SK-N-SH treated with all-trans-retinoic acid at 6 μM for 48 hours (cell line): ENCODE measurements at regions not wholly inside any gene's neighbourhood (a gene's known extent, or its start where the extent isn't known, plus 50 kb on each side); places are given as distances from the start of the nearest gene placed in this dataset.

ENCODE experiments used
- ATAC-seq: fragments of 200-7000 bp; cut with Tn5 transposase; 3 replicates; pipeline ENCODE4 v1.9.1; 2020; ENCODE audit warnings: mild to moderate bottlenecking, moderate library complexity
- ARNTL ChIP-seq: fragments of 450-650 bp; formaldehyde crosslinking; IDR thresholded peaks from 2 replicates; pipeline ENCODE4 v1.5.0; 2020; ENCODE audit warnings: low read depth, mild to moderate bottlenecking, moderate library complexity, borderline replicate concordance
- BACH2 ChIP-seq: fragments of 250-450 bp; sonication (Bioruptor Pico); IDR thresholded peaks from 2 replicates; pipeline ENCODE4 v1.9.0; 2021; ENCODE audit warnings: mild to moderate bottlenecking, borderline replicate concordance
- CSDC2 ChIP-seq: fragments of 250-450 bp; sonication (Bioruptor Pico); IDR thresholded peaks from 2 replicates; pipeline ENCODE4 v1.5.0; 2020; ENCODE audit warnings: mild to moderate bottlenecking, moderate library complexity
- CSRNP3 ChIP-seq: fragments of 250-450 bp; sonication (Bioruptor Pico); IDR thresholded peaks from 2 replicates; pipeline ENCODE4 v1.5.1; 2021; ENCODE audit warnings: mild to moderate bottlenecking, moderate library complexity
- ESRRG ChIP-seq: fragments of 250-450 bp; sonication (Bioruptor Pico); IDR thresholded peaks from 2 replicates; pipeline ENCODE4 v1.6.1; 2021; ENCODE audit warnings: mild to moderate bottlenecking
- POU6F1 ChIP-seq: fragments of 250-450 bp; sonication (Bioruptor Pico); IDR thresholded peaks from 2 replicates; pipeline ENCODE4 v1.8.0; 2021; ENCODE audit warnings: low read depth, mild to moderate bottlenecking, moderate library complexity, borderline replicate concordance
- PPARA ChIP-seq: fragments of 250-450 bp; sonication (Bioruptor Pico); IDR thresholded peaks from 2 replicates; pipeline ENCODE4 v1.5.0; 2020; ENCODE audit warnings: mild to moderate bottlenecking, borderline replicate concordance
- SNAI2 ChIP-seq: fragments of 250-450 bp; sonication (Bioruptor Pico); IDR thresholded peaks from 2 replicates; pipeline ENCODE4 v1.5.0; 2020; ENCODE audit warnings: mild to moderate bottlenecking, moderate library complexity
- TCF4 ChIP-seq: fragments of 250-450 bp; sonication (Bioruptor Pico); IDR thresholded peaks from 2 replicates; pipeline ENCODE4 v1.8.0; 2021; ENCODE audit warnings: mild to moderate bottlenecking, moderate library complexity, borderline replicate concordance
- ZC3H10 ChIP-seq: fragments of 250-450 bp; sonication (Bioruptor Pico); IDR thresholded peaks from 2 replicates; pipeline ENCODE4 v1.5.1; 2021; ENCODE audit warnings: mild to moderate bottlenecking, moderate library complexity
- ZFP3 ChIP-seq: fragments of 250-450 bp; sonication (Bioruptor Pico); IDR thresholded peaks from 2 replicates; pipeline ENCODE4 v1.5.0; 2020; ENCODE audit warnings: mild to moderate bottlenecking, moderate library complexity
- ZFP30 ChIP-seq: fragments of 450-650 bp; formaldehyde crosslinking; IDR thresholded peaks from 2 replicates; pipeline ENCODE4 v1.5.0; 2022; ENCODE audit warnings: mild to moderate bottlenecking, moderate library complexity
- ZNF565 ChIP-seq: fragments of 450-650 bp; formaldehyde crosslinking; conservative IDR thresholded peaks from 2 replicates; pipeline ENCODE4 v1.5.0; 2020; ENCODE audit warnings: low read depth, mild to moderate bottlenecking, moderate library complexity
- ZNF70 ChIP-seq: fragments of 450-650 bp; formaldehyde crosslinking; IDR thresholded peaks from 2 replicates; pipeline ENCODE4 v1.5.0; 2020; ENCODE audit warnings: mild to moderate bottlenecking, moderate library complexity
- TF ChIP-seq, protein P1 (sequence below): fragments of 250-450 bp; sonication (Bioruptor Pico); IDR thresholded peaks from 2 replicates; pipeline ENCODE4 v1.8.0; 2020; ENCODE audit warnings: mild to moderate bottlenecking, moderate library complexity, borderline replicate concordance
- TF ChIP-seq, protein P2 (sequence below): fragments of 250-450 bp; sonication (Bioruptor Pico); IDR thresholded peaks from 2 replicates; pipeline ENCODE4 v1.5.0; 2020; ENCODE audit warnings: mild to moderate bottlenecking, moderate library complexity
- TF ChIP-seq, protein P3 (sequence below): fragments of 250-450 bp; sonication (Bioruptor Pico); IDR thresholded peaks from 2 replicates; pipeline ENCODE4 v1.5.1; 2020; ENCODE audit warnings: low read depth, mild to moderate bottlenecking, moderate library complexity

DNA sequence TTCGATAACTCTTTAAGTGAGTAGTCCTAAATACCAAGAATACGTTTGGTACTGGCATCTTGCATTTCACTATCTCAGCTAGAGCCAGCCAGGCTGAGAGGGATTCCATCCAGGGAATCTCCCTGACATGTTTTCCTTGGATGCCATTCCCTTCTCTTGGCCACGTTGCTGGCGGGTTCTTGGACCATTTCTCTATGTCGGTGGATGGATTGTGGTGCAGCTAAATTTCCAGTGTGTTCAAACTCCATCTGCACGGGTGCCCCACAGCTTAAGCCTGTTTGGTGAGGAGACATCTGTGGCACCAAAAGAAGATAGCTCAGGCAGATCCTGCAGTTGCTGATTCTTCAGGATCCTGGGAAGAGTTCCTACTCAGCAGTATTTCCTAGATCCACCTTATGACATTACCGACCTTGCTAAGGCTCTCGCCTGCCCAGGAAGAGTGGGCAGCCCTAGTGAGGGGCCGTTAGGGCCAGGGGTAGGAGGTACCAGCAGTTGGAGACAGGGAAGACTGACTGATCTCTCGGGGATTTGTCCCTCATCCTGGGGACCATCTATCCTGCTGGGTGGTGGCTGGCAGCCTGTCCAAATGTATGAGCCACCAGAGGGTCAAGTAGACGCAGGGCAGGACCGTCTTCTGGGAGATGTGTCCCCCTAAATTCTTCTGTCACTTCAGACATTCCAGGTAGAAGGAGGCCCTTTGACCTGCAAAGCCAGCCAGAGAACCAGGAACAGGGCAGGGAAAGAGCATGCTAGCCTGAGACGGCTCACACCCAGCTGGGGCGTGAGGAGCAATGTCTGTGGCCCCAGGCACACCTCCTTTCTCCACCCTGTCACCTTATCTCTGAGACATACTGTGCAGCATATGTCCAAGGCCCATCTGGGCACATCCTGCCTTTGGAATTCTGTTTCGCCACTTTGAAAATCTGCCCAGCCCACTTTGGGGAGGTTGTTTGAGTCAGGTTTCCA is 72.6 kb upstream of the CAPRIN2 start:
- TF ChIP-seq ZC3H10 (CRISPR knock-in tag) (no peak), SNAI2 (CRISPR knock-in tag) (no peak), BACH2 (no peak), ZNF70 (CRISPR knock-in tag) (no peak), POU6F1 (no peak), ZFP3 (CRISPR knock-in tag) (no peak)
- TF ChIP-seq, protein P1, sequence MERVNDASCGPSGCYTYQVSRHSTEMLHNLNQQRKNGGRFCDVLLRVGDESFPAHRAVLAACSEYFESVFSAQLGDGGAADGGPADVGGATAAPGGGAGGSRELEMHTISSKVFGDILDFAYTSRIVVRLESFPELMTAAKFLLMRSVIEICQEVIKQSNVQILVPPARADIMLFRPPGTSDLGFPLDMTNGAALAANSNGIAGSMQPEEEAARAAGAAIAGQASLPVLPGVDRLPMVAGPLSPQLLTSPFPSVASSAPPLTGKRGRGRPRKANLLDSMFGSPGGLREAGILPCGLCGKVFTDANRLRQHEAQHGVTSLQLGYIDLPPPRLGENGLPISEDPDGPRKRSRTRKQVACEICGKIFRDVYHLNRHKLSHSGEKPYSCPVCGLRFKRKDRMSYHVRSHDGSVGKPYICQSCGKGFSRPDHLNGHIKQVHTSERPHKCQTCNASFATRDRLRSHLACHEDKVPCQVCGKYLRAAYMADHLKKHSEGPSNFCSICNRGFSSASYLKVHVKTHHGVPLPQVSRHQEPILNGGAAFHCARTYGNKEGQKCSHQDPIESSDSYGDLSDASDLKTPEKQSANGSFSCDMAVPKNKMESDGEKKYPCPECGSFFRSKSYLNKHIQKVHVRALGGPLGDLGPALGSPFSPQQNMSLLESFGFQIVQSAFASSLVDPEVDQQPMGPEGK (CRISPR knock-in tag): no peak
- TF ChIP-seq, protein P2, sequence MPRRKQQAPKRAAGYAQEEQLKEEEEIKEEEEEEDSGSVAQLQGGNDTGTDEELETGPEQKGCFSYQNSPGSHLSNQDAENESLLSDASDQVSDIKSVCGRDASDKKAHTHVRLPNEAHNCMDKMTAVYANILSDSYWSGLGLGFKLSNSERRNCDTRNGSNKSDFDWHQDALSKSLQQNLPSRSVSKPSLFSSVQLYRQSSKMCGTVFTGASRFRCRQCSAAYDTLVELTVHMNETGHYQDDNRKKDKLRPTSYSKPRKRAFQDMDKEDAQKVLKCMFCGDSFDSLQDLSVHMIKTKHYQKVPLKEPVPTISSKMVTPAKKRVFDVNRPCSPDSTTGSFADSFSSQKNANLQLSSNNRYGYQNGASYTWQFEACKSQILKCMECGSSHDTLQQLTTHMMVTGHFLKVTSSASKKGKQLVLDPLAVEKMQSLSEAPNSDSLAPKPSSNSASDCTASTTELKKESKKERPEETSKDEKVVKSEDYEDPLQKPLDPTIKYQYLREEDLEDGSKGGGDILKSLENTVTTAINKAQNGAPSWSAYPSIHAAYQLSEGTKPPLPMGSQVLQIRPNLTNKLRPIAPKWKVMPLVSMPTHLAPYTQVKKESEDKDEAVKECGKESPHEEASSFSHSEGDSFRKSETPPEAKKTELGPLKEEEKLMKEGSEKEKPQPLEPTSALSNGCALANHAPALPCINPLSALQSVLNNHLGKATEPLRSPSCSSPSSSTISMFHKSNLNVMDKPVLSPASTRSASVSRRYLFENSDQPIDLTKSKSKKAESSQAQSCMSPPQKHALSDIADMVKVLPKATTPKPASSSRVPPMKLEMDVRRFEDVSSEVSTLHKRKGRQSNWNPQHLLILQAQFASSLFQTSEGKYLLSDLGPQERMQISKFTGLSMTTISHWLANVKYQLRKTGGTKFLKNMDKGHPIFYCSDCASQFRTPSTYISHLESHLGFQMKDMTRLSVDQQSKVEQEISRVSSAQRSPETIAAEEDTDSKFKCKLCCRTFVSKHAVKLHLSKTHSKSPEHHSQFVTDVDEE (CRISPR knock-in tag): no peak
- ATAC-seq: no peak

DNA sequence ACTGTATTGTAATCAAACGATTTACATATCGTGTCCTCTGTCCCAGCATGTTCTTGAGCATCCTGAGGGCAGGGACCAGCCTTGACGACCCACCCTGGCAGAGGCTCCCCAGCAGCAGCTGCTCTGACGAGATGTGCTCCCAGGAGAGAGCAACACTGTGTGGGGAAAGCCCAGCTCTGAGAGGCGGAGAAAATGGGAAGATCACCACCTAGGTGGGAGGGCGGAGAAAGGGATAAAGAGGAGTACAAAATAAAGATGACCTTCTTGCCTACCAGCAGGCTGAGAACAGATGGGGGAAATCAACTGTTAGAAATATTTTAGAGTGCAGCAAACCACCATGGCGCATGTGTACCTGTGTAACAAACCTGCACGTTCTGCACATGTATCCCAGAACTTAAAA is 71.5 kb upstream of the CAPRIN2 start:
- no peak for ATAC-seq
- TF ChIP-seq ZC3H10 (CRISPR knock-in tag): no peak
- TF ChIP-seq POU6F1: no peak
- TF ChIP-seq SNAI2 (CRISPR knock-in tag): no peak
- no peak for TF ChIP-seq ESRRG (CRISPR knock-in tag)
- TF ChIP-seq, protein P1 (CRISPR knock-in tag): no peak
- no peak for TF ChIP-seq ZFP3 (CRISPR knock-in tag)
- TF ChIP-seq, protein P3, sequence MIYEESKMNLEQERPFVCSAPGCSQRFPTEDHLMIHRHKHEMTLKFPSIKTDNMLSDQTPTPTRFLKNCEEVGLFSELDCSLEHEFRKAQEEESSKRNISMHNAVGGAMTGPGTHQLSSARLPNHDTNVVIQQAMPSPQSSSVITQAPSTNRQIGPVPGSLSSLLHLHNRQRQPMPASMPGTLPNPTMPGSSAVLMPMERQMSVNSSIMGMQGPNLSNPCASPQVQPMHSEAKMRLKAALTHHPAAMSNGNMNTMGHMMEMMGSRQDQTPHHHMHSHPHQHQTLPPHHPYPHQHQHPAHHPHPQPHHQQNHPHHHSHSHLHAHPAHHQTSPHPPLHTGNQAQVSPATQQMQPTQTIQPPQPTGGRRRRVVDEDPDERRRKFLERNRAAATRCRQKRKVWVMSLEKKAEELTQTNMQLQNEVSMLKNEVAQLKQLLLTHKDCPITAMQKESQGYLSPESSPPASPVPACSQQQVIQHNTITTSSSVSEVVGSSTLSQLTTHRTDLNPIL (CRISPR knock-in tag): no peak

GRCh38 chr12:30825341-30825740 is 70.6 kb upstream of the CAPRIN2 start:
- ATAC-seq: no peak
- TF ChIP-seq ZNF70 (CRISPR knock-in tag): no peak
- TF ChIP-seq ARNTL (CRISPR knock-in tag): no peak
- no peak for TF ChIP-seq ZNF565 (CRISPR knock-in tag)
- no peak for TF ChIP-seq CSRNP3
- no peak for TF ChIP-seq PPARA (CRISPR knock-in tag)
- TF ChIP-seq, protein P3 (CRISPR knock-in tag): no peak
- TF ChIP-seq ZC3H10 (CRISPR knock-in tag): no peak
- TF ChIP-seq CSDC2 (CRISPR knock-in tag): no peak
- no peak for TF ChIP-seq TCF4 (CRISPR knock-in tag)
- TF ChIP-seq, protein P2 (CRISPR knock-in tag): no peak
- no peak for TF ChIP-seq ZFP30
